NCI-H446 (cell line): ENCODE measurements at regions not wholly inside any gene's neighbourhood (a gene's known extent, or its start where the extent isn't known, plus 50 kb on each side); places are given as distances from the start of the nearest gene placed in this dataset.

ENCODE experiments used
- DNase-seq, 2 experiments: peaks; one replicate each; lab custom pipeline; 2025; lab: John Stamatoyannopoulos, UW

GRCh38 chr16:13393816-13394215 is 492.4 kb downstream of the SHISA9 start:
- no peak for DNase-seq

GRCh38 chr16:13394488-13394887 is 493.1 kb downstream of the SHISA9 start:
- DNase-seq = no peak

- DNase-seq = no peak
Measured at GRCh38 chr16:13397126-13397525, 495.7 kb downstream of the SHISA9 start.

- DNase-seq = no peak
Measured at GRCh38 chr16:13401641-13402040, 500.2 kb downstream of the SHISA9 start.

GRCh38 chr16:13402601-13403000 is 501.2 kb downstream of the SHISA9 start:
- DNase-seq = no peak

GRCh38 chr16:13403326-13403725 is 501.9 kb downstream of the SHISA9 start:
- DNase-seq = no peak

GRCh38 chr16:13414154-13414553 is 505.8 kb upstream of the ERCC4 start:
- DNase-seq = no peak

GRCh38 chr16:13419589-13419988 is 500.4 kb upstream of the ERCC4 start:
- DNase-seq = no peak

GRCh38 chr16:13421726-13422125 is 498.2 kb upstream of the ERCC4 start:
- no peak for DNase-seq

- DNase-seq = no peak
Measured at GRCh38 chr16:13425836-13426235, 494.1 kb upstream of the ERCC4 start.

GRCh38 chr16:13426269-13426668 is 493.7 kb upstream of the ERCC4 start:
- DNase-seq = no peak

GRCh38 chr16:13426736-13427135 is 493.2 kb upstream of the ERCC4 start:
- no peak for DNase-seq

GRCh38 chr16:13427943-13428342 is 492.0 kb upstream of the ERCC4 start:
- no peak for DNase-seq

GRCh38 chr16:13429416-13429815 is 490.5 kb upstream of the ERCC4 start:
- DNase-seq = no peak

GRCh38 chr16:13435415-13435814 is 484.5 kb upstream of the ERCC4 start:
- no peak for DNase-seq

GRCh38 chr16:13435873-13436474 is 484.0 kb upstream of the ERCC4 start:
- no peak for DNase-seq

- no peak for DNase-seq
Measured at GRCh38 chr16:13436641-13437412, 483.1 kb upstream of the ERCC4 start.

GRCh38 chr16:13437413-13437795 is 482.6 kb upstream of the ERCC4 start:
- DNase-seq = no peak

- DNase-seq = no peak
Measured at GRCh38 chr16:13438064-13438463, 481.9 kb upstream of the ERCC4 start.

GRCh38 chr16:13439766-13440165 is 480.2 kb upstream of the ERCC4 start:
- DNase-seq = no peak

- DNase-seq = no peak
Measured at GRCh38 chr16:13441675-13442074, 478.3 kb upstream of the ERCC4 start.

- no peak for DNase-seq
Measured at GRCh38 chr16:13448346-13448745, 471.6 kb upstream of the ERCC4 start.

- DNase-seq = peak; percentile 51 to 72
Measured at GRCh38 chr16:13453325-13453724, 466.6 kb upstream of the ERCC4 start.
